ENCODE measurements at regions not wholly inside any gene's neighbourhood (a gene's known extent, or its start where the extent isn't known, plus 50 kb on each side); places are given as distances from the start of the nearest gene placed in this dataset.

- ChIA-PET CTCF (no interaction called here), POLR2A (no interaction called here)
- H3K36me3 ChIP-seq (replicated peaks in 1 of 2; ENCODE audit: control extremely low read depth in 1 of 2, control insufficient read depth in 1 of 2, extremely low read depth in 1 of 2, insufficient read depth in 2 of 2, low read length in 1 of 2) = no peaks in the 10 kb centered on the region
- Mint-ChIP-seq H3K4me1 (no peaks in the 10 kb centered on the region), H3K9me3 (ENCODE audit: insufficient read depth) (no peaks in the 10 kb centered on the region), H3K27ac (no peak overlapping the region), H3K4me3 (no peak overlapping the region), H3K27me3 (peaks cover 4% of the 10 kb centered on the region)
- H3K4me2 ChIP-seq (replicated peaks; ENCODE audit: low read depth, low read length, poor library complexity, severe bottlenecking) = no peak overlapping the region
- H4K20me1 ChIP-seq (ENCODE audit: control insufficient read depth, insufficient read depth, low read length, poor library complexity, severe bottlenecking) = no peaks in the 10 kb centered on the region
- H3K27me3 ChIP-seq (replicated peaks in 1 of 4; ENCODE audit: control extremely low read depth in 1 of 4, control insufficient read depth in 3 of 4, insufficient read depth in 4 of 4, low read length in 3 of 4) = no peaks in the 10 kb centered on the region
- no peaks in the 10 kb centered on the region for H3K4me1 ChIP-seq (ENCODE audit: control insufficient read depth in 2 of 2, insufficient read depth in 2 of 2, low read length in 2 of 2)
- no peak overlapping the region for H3K9ac ChIP-seq (ENCODE audit: low read length)
- no peaks in the 10 kb centered on the region for H3K79me2 ChIP-seq (ENCODE audit: control insufficient read depth, insufficient read depth, low read length)
- H2AFZ ChIP-seq (ENCODE audit: insufficient read depth, low read depth, low read length, poor library complexity, severe bottlenecking) = no peak overlapping the region
- peaks cover 0 to 1% (median 0%) of the 10 kb centered on the region in 3 donors for H3K9me3 ChIP-seq (ENCODE audit: control extremely low read depth in 1 of 3, control insufficient read depth in 2 of 3, insufficient read depth in 1 of 3, low read length in 2 of 3)
- no peak overlapping the region for H3K27ac ChIP-seq (ENCODE audit: low read length in 2 of 2)
- no peak overlapping the region for H3K4me3 ChIP-seq (ENCODE audit: control extremely low read depth in 1 of 5, extremely low read depth in 1 of 5, insufficient read depth in 1 of 5, low read depth in 2 of 5, low read length in 4 of 5)
- 91% methylated on average over 6 of the region's 7 CpGs for WGBS (ENCODE audit: insufficient coverage)
- DNase-seq = no peak
- no peak for ATAC-seq (ENCODE audit: low read depth)
- no peak for TF ChIP-seq EZH2 (IDR thresholded peaks at IDR 0.05; ENCODE audit: borderline replicate concordance, insufficient read depth, low read depth, low read length, poor library complexity, severe bottlenecking)
- TF ChIP-seq, protein P1, sequence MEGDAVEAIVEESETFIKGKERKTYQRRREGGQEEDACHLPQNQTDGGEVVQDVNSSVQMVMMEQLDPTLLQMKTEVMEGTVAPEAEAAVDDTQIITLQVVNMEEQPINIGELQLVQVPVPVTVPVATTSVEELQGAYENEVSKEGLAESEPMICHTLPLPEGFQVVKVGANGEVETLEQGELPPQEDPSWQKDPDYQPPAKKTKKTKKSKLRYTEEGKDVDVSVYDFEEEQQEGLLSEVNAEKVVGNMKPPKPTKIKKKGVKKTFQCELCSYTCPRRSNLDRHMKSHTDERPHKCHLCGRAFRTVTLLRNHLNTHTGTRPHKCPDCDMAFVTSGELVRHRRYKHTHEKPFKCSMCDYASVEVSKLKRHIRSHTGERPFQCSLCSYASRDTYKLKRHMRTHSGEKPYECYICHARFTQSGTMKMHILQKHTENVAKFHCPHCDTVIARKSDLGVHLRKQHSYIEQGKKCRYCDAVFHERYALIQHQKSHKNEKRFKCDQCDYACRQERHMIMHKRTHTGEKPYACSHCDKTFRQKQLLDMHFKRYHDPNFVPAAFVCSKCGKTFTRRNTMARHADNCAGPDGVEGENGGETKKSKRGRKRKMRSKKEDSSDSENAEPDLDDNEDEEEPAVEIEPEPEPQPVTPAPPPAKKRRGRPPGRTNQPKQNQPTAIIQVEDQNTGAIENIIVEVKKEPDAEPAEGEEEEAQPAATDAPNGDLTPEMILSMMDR (IDR thresholded peaks at IDR 0.05) = no peak
- intact Hi-C loops (cut with micrococcal nuclease) = no loop called here
Observed at GRCh38 chr10:2051108-2051507, 313.8 kb upstream of the ADARB2 start.

GRCh38 chr10:2049560-2049959 is 312.2 kb upstream of the ADARB2 start:
- peaks cover 4% of the 10 kb centered on the region for H3K27me3 Mint-ChIP-seq
- no peak for ATAC-seq (ENCODE audit: low read depth)
- H3K4me1 Mint-ChIP-seq = no peaks in the 10 kb centered on the region
- Histone ChIP-seq H4K20me1 (ENCODE audit: control insufficient read depth, insufficient read depth, low read length, poor library complexity, severe bottlenecking) (no peaks in the 10 kb centered on the region), H3K27ac (ENCODE audit: low read length in 2 of 2) (no peak overlapping the region), H3K4me2 (replicated peaks; ENCODE audit: low read depth, low read length, poor library complexity, severe bottlenecking) (no peak overlapping the region), H3K4me3 (ENCODE audit: control extremely low read depth in 1 of 5, extremely low read depth in 1 of 5, insufficient read depth in 1 of 5, low read depth in 2 of 5, low read length in 4 of 5) (no peak overlapping the region), H3K4me1 (ENCODE audit: control insufficient read depth in 2 of 2, insufficient read depth in 2 of 2, low read length in 2 of 2) (no peaks in the 10 kb centered on the region), H3K9me3 (ENCODE audit: control extremely low read depth in 1 of 3, control insufficient read depth in 2 of 3, insufficient read depth in 1 of 3, low read length in 2 of 3) (peaks cover 0 to 1% (median 0%) of the 10 kb centered on the region in 3 donors), H3K36me3 (replicated peaks in 1 of 2; ENCODE audit: control extremely low read depth in 1 of 2, control insufficient read depth in 1 of 2, extremely low read depth in 1 of 2, insufficient read depth in 2 of 2, low read length in 1 of 2) (no peaks in the 10 kb centered on the region), H3K79me2 (ENCODE audit: control insufficient read depth, insufficient read depth, low read length) (no peaks in the 10 kb centered on the region), H3K27me3 (replicated peaks in 1 of 4; ENCODE audit: control extremely low read depth in 1 of 4, control insufficient read depth in 3 of 4, insufficient read depth in 4 of 4, low read length in 3 of 4) (no peaks in the 10 kb centered on the region), H3K9ac (ENCODE audit: low read length) (no peak overlapping the region), H2AFZ (ENCODE audit: insufficient read depth, low read depth, low read length, poor library complexity, severe bottlenecking) (no peak overlapping the region)
- ChIA-PET POLR2A (no interaction called here), CTCF (no interaction called here)
- no peak overlapping the region for H3K27ac Mint-ChIP-seq
- no peaks in the 10 kb centered on the region for H3K9me3 Mint-ChIP-seq (ENCODE audit: insufficient read depth)
- DNase-seq = no peak
- TF ChIP-seq, protein P1 (IDR thresholded peaks at IDR 0.05) = no peak
- no peak overlapping the region for H3K4me3 Mint-ChIP-seq
- intact Hi-C loops (cut with micrococcal nuclease) = no loop called here

Data from B cell (primary cell).